Stimulated activated naive CD8-positive, alpha-beta T cell treated with anti-CD3 and anti-CD28 coated beads, Interleukin-15, Interleukin-2, amounts not matched to agents 100 ng/mL and 50 ng/mL, for 24 hours (primary cell): ENCODE measurements at regions not wholly inside any gene's neighbourhood (a gene's known extent, or its start where the extent isn't known, plus 50 kb on each side); places are given as distances from the start of the nearest gene placed in this dataset.

ENCODE experiments used
- H3K27ac Mint-ChIP-seq: one replicate; pipeline ENCODE4 v1.8.0; 2021; ENCODE audit warnings: mild to moderate bottlenecking, mixed read lengths
- H3K27me3 Mint-ChIP-seq: one replicate; pipeline ENCODE4 v1.8.0; 2021; ENCODE audit warnings: mixed read lengths
- H3K36me3 Mint-ChIP-seq: one replicate; pipeline ENCODE4 v1.8.0; 2021; ENCODE audit warnings: low read depth, mixed read lengths
- H3K4me1 Mint-ChIP-seq: one replicate; pipeline ENCODE4 v1.8.0; 2021; ENCODE audit warnings: low read depth, mixed read lengths
- H3K4me3 Mint-ChIP-seq: one replicate; pipeline ENCODE4 v1.8.0; 2021; ENCODE audit warnings: mild to moderate bottlenecking, mixed read lengths
- H3K9me3 Mint-ChIP-seq: one replicate; pipeline ENCODE4 v1.8.0; 2021; ENCODE audit warnings: mixed read lengths

GRCh38 chr5:71982717-71983395 is 124.4 kb upstream of the MAP1B start:
- Mint-ChIP-seq H3K27ac (no peak overlapping the region), H3K4me1 (no peaks in the 10 kb centered on the region), H3K36me3 (no peaks in the 10 kb centered on the region), H3K9me3 (peaks cover 17% of the 10 kb centered on the region), H3K4me3 (no peak overlapping the region), H3K27me3 (peaks cover 16% of the 10 kb centered on the region)

- H3K27me3 Mint-ChIP-seq = peaks cover 12% of the 10 kb centered on the region
- H3K27ac Mint-ChIP-seq = no peak overlapping the region
- no peaks in the 10 kb centered on the region for H3K36me3 Mint-ChIP-seq
- H3K4me1 Mint-ChIP-seq = no peaks in the 10 kb centered on the region
- H3K9me3 Mint-ChIP-seq = peaks cover 17% of the 10 kb centered on the region
- no peak overlapping the region for H3K4me3 Mint-ChIP-seq
Observed at GRCh38 chr5:71986101-71986500, 121.2 kb upstream of the MAP1B start.

DNA sequence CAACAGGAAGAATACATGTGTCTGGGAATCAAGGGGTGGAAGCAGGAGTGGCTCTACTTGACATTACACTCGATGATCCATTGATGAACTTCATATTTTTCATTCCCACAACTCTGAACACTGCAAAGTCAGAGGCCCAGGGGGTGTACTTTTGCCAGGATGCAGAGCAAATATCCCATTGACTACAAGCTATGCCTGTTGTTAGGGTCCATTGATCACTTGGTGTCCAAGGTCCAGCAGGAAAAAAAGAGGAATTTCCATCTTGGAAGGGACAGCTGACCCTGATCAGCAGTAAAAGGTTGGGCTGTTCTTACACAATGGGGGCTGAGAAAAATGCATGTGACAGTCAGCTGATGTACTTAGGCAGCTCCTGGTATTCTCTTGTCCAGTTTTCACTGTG is 118.5 kb upstream of the MAP1B start:
- H3K9me3 Mint-ChIP-seq = no peaks in the 10 kb centered on the region
- no peaks in the 10 kb centered on the region for H3K36me3 Mint-ChIP-seq
- H3K27me3 Mint-ChIP-seq = peaks cover 6% of the 10 kb centered on the region
- no peaks in the 10 kb centered on the region for H3K4me1 Mint-ChIP-seq
- H3K27ac Mint-ChIP-seq = no peak overlapping the region
- H3K4me3 Mint-ChIP-seq = no peak overlapping the region

- Mint-ChIP-seq H3K27me3 (no peaks in the 10 kb centered on the region), H3K27ac (no peak overlapping the region), H3K4me1 (no peaks in the 10 kb centered on the region), H3K4me3 (no peak overlapping the region), H3K9me3 (no peaks in the 10 kb centered on the region), H3K36me3 (no peaks in the 10 kb centered on the region)
Observed at GRCh38 chr5:71993600-71993999, 113.7 kb upstream of the MAP1B start.

GRCh38 chr5:71996789-71997188 is 110.5 kb upstream of the MAP1B start:
- Mint-ChIP-seq H3K36me3 (no peaks in the 10 kb centered on the region), H3K27ac (no peak overlapping the region), H3K4me3 (no peak overlapping the region), H3K9me3 (no peaks in the 10 kb centered on the region), H3K4me1 (no peaks in the 10 kb centered on the region), H3K27me3 (peaks cover 2% of the 10 kb centered on the region)

- H3K9me3 Mint-ChIP-seq = no peaks in the 10 kb centered on the region
- no peaks in the 10 kb centered on the region for H3K4me1 Mint-ChIP-seq
- H3K4me3 Mint-ChIP-seq = no peak overlapping the region
- no peak overlapping the region for H3K27ac Mint-ChIP-seq
- no peaks in the 10 kb centered on the region for H3K36me3 Mint-ChIP-seq
- H3K27me3 Mint-ChIP-seq = peaks cover 12% of the 10 kb centered on the region
Observed at GRCh38 chr5:71998746-71999145, 108.5 kb upstream of the MAP1B start.

- Mint-ChIP-seq H3K4me3 (no peak overlapping the region), H3K9me3 (no peaks in the 10 kb centered on the region), H3K36me3 (no peaks in the 10 kb centered on the region), H3K4me1 (no peaks in the 10 kb centered on the region), H3K27ac (no peak overlapping the region), H3K27me3 (peaks cover 13% of the 10 kb centered on the region)
Observed at GRCh38 chr5:72000707-72001106, 106.6 kb upstream of the MAP1B start.

DNA sequence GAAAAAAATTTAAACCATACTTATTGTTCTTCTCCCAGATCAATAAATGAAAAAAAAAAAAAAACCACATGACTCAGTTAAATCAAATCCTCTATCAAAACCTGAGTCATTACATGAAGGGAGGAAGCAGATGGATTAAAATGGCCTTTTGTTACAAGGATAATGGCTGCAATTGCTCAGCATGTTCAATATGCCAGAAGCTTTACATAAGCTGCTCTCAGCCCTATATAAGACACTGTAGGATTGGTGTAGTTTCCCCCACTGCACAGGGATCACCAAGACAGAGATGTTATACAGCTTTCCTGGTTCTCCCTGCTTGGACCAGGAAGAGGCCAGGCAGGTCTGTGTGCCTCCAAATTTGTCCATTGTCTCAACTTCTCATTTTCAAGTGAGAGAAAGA is 101.6 kb upstream of the MAP1B start:
- Mint-ChIP-seq H3K27me3 (peaks cover 21% of the 10 kb centered on the region), H3K36me3 (no peaks in the 10 kb centered on the region), H3K4me3 (no peak overlapping the region), H3K27ac (no peak overlapping the region), H3K9me3 (no peaks in the 10 kb centered on the region), H3K4me1 (no peaks in the 10 kb centered on the region)

GRCh38 chr5:72006361-72006760 is 100.9 kb upstream of the MAP1B start:
- no peaks in the 10 kb centered on the region for H3K9me3 Mint-ChIP-seq
- peaks cover 25% of the 10 kb centered on the region for H3K27me3 Mint-ChIP-seq
- no peaks in the 10 kb centered on the region for H3K4me1 Mint-ChIP-seq
- H3K36me3 Mint-ChIP-seq = no peaks in the 10 kb centered on the region
- no peak overlapping the region for H3K27ac Mint-ChIP-seq
- no peak overlapping the region for H3K4me3 Mint-ChIP-seq

DNA sequence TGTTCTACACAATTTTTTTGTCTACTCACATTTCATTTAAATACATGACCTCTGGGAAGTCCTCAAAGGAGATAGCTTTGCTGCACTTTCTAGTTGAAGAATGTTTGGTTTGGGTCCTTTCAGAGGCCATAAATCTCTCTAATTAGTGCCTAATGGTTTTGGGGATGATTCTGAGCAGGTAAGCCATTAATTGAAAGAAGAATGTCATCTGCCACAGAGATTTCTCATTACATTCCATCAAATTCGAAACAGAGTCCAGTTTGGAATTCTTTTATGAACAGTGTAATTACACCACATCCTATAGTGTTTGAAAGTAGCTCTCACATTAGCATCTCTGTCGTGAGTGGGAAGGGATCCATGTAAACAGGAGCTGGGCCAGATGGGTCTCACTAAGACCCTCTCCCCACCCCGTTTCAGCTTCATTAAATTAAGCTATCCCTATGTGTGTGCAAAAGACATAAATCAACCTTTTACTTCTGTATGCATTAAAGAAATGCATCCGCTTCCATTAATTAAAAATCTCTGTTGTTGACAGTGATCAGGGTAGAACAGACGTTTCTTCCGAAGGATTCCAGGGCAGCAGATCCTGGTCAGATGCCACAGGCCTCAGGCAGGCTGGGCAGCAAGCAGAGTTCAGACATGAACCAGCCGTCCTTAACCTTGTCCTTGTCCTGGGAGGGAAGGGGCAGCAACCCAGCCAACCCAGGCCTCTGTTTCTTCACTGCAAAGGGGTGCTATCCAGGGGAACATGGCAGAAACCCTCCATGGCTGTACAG is 99.8 kb upstream of the MAP1B start:
- Mint-ChIP-seq H3K27me3 (peaks cover 25% of the 10 kb centered on the region), H3K36me3 (no peaks in the 10 kb centered on the region), H3K4me3 (no peak overlapping the region), H3K9me3 (no peaks in the 10 kb centered on the region), H3K27ac (no peak overlapping the region), H3K4me1 (no peaks in the 10 kb centered on the region)

GRCh38 chr5:72009280-72009679 is 98.0 kb upstream of the MAP1B start:
- Mint-ChIP-seq H3K4me1 (no peaks in the 10 kb centered on the region), H3K27me3 (peaks cover 18% of the 10 kb centered on the region), H3K36me3 (no peaks in the 10 kb centered on the region), H3K9me3 (no peaks in the 10 kb centered on the region), H3K27ac (no peak overlapping the region), H3K4me3 (no peak overlapping the region)

DNA sequence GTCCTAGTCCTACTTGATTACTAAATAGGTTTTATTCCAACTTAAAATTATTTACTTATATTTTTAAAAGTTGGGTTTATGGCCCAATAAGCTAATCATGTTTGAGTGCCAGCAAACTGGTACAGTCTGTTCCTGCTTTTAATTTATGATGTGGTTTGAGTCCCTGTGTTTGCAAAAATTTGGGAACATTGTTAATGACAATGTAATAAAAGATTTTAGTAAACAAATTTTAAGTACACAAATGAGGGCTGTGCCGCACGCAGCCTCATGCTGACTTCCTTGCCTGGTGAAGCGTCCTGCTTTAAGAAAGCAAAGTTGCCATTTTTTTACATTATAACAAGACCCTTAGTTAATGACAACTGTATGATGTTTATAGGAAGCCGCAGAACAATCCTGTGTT is 96.8 kb upstream of the MAP1B start:
- H3K27me3 Mint-ChIP-seq = peaks cover 18% of the 10 kb centered on the region
- H3K4me3 Mint-ChIP-seq = no peak overlapping the region
- no peak overlapping the region for H3K27ac Mint-ChIP-seq
- no peaks in the 10 kb centered on the region for H3K36me3 Mint-ChIP-seq
- H3K4me1 Mint-ChIP-seq = no peaks in the 10 kb centered on the region
- H3K9me3 Mint-ChIP-seq = no peaks in the 10 kb centered on the region

GRCh38 chr5:72012906-72013305 is 94.4 kb upstream of the MAP1B start:
- Mint-ChIP-seq H3K4me1 (no peaks in the 10 kb centered on the region), H3K9me3 (no peaks in the 10 kb centered on the region), H3K4me3 (no peak overlapping the region), H3K27ac (no peak overlapping the region), H3K36me3 (no peaks in the 10 kb centered on the region), H3K27me3 (peaks cover 18% of the 10 kb centered on the region)

- Mint-ChIP-seq H3K4me3 (no peak overlapping the region), H3K4me1 (no peaks in the 10 kb centered on the region), H3K9me3 (no peaks in the 10 kb centered on the region), H3K27me3 (peaks cover 22% of the 10 kb centered on the region), H3K27ac (no peak overlapping the region), H3K36me3 (no peaks in the 10 kb centered on the region)
Observed at GRCh38 chr5:72013766-72014624, 93.3 kb upstream of the MAP1B start.

DNA sequence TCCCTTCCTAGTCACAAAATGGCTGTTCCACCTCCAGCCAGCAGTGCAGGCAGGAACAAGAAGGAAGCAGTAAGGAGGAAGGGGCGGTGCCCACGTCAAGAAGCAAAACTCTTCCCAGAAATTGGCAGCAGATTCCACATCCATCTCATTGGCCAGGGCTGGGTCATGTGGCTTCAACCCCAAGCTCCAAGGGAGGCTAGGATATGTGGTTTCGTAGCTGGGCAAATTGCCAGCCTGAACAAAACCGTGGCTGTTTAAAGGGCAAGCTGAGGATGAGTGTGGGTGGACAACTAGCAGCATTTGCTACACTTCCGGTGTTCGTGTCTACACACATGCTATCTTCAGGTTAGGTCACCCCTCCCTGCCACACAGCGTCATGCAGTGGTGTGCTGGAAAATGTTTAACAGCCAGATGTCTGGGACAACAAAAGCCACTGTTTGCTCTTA is 92.1 kb upstream of the MAP1B start:
- H3K9me3 Mint-ChIP-seq = no peaks in the 10 kb centered on the region
- H3K27me3 Mint-ChIP-seq = peaks cover 16% of the 10 kb centered on the region
- no peaks in the 10 kb centered on the region for H3K4me1 Mint-ChIP-seq
- H3K36me3 Mint-ChIP-seq = no peaks in the 10 kb centered on the region
- no peak overlapping the region for H3K27ac Mint-ChIP-seq
- H3K4me3 Mint-ChIP-seq = no peak overlapping the region
